ENCODE measurements at regions not wholly inside any gene's neighbourhood (a gene's known extent, or its start where the extent isn't known, plus 50 kb on each side); places are given as distances from the start of the nearest gene placed in this dataset.
"Not testable (repeated sequence)": the region's sequence is repeated elsewhere in the genome, so short reads cannot be mapped to it uniquely, and the experiment has no call there.

GRCh38 chr10:91003379-91003778, 82.5 kb upstream of the ANKRD1 start:
- not testable (repeated sequence) for FAIRE-seq

- FAIRE-seq, result not testable (repeated sequence)
These were observed 84.4 kb upstream of the ANKRD1 start for GRCh38 chr10:91005276-91005675.

DNA sequence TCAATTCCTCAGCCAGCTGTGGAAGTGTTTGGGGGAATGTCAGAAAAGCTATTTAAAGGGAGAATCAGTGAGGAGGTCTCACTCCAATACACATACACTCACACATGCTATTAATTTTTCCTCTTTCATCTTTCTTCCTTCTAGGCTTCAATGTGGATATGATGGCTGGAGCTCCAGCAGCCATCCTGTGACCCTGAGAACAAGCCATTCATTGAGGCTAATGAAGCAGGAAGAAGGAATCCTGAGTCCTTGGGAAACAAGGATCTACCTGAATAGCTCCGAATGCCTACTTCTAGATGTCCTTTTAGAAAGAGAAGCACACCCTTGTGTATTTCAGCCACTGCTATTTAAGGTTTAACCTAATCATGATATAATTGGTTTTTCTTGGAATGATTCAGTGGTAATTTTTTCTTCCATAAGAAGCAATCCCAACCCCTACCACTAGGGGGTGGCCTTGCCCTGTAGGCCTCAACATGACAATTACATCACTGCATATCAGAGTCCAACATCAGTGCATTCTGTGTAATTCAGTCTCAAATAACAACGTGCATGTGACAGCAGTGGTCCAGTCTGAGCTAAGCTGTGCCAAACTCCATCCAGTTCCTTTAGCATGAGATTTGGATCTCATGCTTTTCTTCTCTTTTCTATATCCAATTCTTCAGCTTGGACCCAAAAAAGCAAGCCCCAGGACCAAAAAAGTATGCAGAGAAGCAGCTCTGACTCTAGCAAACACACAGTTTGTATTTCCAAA, 85.3 kb upstream of the ANKRD1 start:
- no peak for FAIRE-seq

DNA sequence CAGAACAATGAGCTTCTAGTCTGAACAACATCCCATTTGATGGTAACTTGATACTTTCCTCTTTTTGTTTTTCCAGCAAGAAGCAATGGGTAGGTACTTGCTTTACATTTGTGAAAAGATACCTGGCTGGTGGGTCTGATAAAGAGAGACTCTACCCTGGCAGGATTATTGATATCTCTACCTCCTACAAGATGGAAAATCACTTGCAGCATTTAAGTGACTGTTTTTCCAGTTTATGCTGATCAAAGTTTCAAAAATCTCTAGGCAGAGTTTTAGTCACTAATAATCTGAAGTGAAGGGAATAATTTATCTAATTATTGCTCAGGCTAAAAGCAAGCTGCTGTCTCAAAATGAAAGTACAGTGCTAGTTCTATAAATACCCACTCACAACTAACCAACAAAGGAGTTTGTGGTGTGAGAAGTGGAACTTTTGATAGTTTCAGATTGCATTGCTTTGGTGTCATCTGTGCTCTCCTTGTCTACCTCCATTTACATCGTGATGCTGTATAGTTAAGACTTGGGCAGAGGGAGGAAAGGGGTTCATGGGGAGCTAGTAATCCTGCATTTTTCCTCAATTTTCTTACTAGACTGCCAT, 86.0 kb upstream of the ANKRD1 start:
- no peak for FAIRE-seq

- no peak for FAIRE-seq
These were observed 86.8 kb upstream of the ANKRD1 start for GRCh38 chr10:91007655-91008054.

- no peak for FAIRE-seq
These were observed 88.2 kb upstream of the ANKRD1 start for GRCh38 chr10:91009121-91009520.

GRCh38 chr10:91010952-91011351, 90.1 kb upstream of the ANKRD1 start:
- no peak for FAIRE-seq

GRCh38 chr10:91012502-91012901, 91.6 kb upstream of the ANKRD1 start:
- FAIRE-seq, result no peak

DNA sequence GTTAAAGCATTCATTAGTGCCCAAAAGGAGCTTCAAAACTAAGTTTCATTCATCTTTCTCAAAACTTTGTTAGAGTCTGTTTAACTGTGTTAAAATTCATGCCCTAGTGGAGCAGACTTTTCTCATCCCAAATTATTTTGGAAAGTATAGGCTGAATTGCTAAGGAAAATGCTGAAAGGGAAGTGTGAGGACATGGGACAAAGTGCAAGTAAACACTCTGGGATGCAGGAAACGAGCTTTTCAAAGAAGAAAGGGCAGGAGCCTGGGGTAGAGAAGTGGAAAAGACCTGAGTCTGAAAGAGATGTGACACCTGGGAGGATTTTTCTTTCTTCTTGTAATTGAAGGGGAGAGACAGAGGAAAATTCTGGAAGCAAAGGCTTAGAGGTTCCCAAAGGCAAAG, 93.1 kb upstream of the ANKRD1 start:
- no peak for FAIRE-seq

- FAIRE-seq, result no peak
These were observed 96.3 kb upstream of the ANKRD1 start for GRCh38 chr10:91017198-91017597.

- no peak for FAIRE-seq
These were observed 101.0 kb upstream of the ANKRD1 start for GRCh38 chr10:91021901-91022300.

GRCh38 chr10:91022390-91022789, 101.5 kb upstream of the ANKRD1 start:
- FAIRE-seq, result no peak

DNA sequence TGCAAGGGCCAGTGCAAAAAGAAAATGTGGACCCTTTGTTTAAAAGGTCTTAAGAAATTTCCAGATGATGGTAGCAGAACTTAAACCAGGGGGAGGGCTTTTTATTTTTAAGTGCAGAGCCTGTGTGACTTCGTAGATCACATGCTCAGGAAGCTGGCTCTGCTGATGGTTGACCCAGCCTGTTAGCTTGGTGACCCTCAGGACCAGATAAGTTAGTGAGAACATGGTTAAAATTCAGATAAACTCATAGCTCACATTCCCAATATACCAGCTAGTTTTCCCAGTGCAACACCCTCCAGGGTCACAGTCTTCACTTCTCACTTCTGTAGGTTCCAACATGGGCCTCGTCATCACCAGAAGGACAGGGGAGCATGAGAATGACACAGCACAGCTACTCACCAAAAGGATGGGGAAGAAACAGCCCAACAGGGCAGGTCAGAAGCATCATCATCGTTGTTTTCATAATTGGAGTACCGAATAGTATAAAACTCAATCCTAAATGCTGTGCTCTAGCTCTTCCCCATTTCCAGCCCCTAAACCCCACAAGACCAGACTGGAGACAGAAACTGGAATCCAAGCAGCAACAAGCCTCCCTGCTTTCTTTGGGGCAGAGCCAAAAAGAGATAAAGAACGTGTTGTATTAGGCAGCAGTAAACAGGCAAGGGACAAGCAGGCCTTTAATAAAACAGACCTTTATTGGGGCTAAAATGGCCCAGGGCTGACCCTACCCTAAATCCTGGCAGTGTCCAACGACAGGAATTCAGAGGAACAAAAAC, 102.2 kb upstream of the ANKRD1 start:
- no peak for FAIRE-seq

DNA sequence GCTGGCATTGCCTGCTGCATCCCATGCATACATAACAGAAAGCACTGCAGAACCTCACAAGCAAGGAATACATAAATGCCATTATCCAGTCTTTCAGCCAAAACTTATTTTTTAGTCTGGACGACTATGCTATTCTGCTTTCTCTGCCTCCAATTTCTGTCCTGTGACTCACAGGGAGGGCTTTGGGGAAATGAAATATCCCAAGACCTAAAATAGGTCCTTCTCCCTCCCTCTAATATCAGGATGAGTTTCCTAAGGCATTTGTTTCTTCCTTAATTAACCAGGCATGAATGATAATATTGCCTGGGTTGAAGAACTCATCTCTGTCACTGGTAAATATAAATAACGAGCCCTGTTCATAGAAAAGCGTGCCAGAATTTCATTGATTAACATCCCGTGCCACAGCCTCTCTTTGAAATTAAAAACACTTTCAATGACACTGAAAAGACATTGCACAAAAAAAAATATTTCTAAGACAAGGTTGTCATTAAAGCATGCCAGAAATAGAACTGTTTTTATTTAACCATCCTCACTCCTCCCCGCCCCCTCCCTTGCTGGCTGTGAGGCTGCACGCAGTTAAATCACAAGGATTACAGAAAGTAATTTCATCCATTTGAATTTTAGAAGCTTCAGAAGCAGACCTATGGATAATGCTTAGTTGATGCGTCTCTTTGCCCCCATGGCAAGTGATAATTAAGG, 103.0 kb upstream of the ANKRD1 start:
- FAIRE-seq, result no peak

GRCh38 chr10:91024541-91024940, 103.7 kb upstream of the ANKRD1 start:
- FAIRE-seq, result no peak

GRCh38 chr10:91032611-91033206, 111.8 kb upstream of the ANKRD1 start:
- no peak for FAIRE-seq

DNA sequence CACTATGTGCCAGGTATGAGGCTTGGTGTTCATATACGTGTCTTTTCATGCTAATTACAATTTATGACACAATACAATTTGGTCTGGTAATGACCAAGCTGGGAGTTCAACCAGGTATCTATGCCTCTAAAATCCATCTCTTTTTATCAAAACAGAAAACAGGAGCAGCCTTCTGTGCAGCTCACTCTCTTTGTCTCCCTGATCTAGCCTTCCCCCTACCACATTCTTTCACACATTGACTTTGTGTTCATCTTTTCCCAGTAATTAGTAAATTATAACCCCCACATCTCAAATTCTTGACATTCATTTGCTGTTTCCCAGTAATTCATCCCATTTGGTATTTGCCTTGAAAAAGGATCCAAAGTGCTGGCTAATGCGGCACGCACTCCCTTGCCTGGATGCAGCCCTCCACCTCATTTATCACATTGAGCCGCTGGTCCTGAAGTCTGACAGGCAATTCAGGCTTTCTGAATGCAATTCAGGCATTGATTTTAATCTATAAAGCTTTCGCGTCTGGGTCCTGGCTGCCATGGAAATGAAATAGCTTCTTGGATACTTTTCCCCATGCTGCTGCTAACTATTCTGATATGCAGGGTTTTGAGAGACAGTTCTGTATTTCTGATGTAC, 112.5 kb upstream of the ANKRD1 start:
- FAIRE-seq, result no peak

DNA sequence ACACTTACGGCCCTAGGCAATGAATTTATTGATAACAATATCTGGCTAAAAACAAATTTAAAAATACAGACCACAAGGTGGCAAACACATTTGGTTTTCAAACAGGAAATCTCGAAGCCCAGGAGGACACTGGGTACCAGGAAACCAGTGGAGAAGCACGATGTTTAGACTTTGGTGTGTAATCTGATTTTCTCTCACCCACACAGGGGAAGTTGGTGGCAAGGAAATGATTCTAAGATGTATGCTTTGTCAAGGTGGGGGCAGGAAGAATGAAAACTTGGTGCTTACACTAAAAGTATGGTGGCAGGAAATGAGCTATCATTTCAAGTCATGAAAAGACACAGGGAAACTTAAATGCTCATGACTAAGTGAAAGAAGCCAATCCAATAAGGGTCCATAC, 113.2 kb upstream of the ANKRD1 start:
- no peak for FAIRE-seq

GRCh38 chr10:91034494-91035159, 113.7 kb upstream of the ANKRD1 start:
- no peak for FAIRE-seq

- no peak for FAIRE-seq
These were observed 114.9 kb upstream of the ANKRD1 start for GRCh38 chr10:91035650-91036292.

GRCh38 chr10:91036807-91037411, 116.0 kb upstream of the ANKRD1 start:
- no peak for FAIRE-seq

Measured in endometrium (tissue), 2 donors.